Common myeloid progenitor, CD34-positive (primary cell): ENCODE measurements at regions not wholly inside any gene's neighbourhood (a gene's known extent, or its start where the extent isn't known, plus 50 kb on each side); places are given as distances from the start of the nearest gene placed in this dataset.

Experiments
- CTCF ChIA-PET: fragments of 350-600 bp; sonication (Branson Sonifier 250); formaldehyde crosslinking; loops from one replicate; lab custom pipeline; 2021; ENCODE audit warnings: antibody characterized with exemption; lab: Charles Lee
- POLR2A ChIA-PET: fragments of 350-600 bp; sonication (Branson Sonifier 250); formaldehyde crosslinking; loops from one replicate; lab custom pipeline; 2021; ENCODE audit warnings: antibody characterized with exemption; lab: Charles Lee
- DNase-seq, 3 donors: peaks; one replicate each; pipeline versions ENCODE4 v3.0.0 to v3.0.0-alpha.2; 2013
- H3K27ac ChIP-seq, 2 experiments: 1 replicate in 1 of 2; 2 replicates in 1 of 2; pipeline ENCODE4 v1.7.0; 2013; ENCODE audit warnings: inconsistent platforms in 2 of 2, low read length in 2 of 2, mild to moderate bottlenecking in 2 of 2, low read depth in 1 of 2, moderate library complexity in 1 of 2; ENCODE audit not compliant: severe bottlenecking in 2 of 2, insufficient read depth in 1 of 2, poor library complexity in 1 of 2
- H3K27me3 ChIP-seq, 5 experiments: replicated peaks in 2 of 5; 1 replicate in 3 of 5; 2 replicates in 2 of 5; pipeline versions ENCODE4 v1.6.1 to v1.7.0; 2013; ENCODE audit warnings: low read length in 4 of 5, mild to moderate bottlenecking in 2 of 5, moderate library complexity in 2 of 5, inconsistent platforms in 1 of 5; ENCODE audit not compliant: insufficient read depth in 5 of 5, control insufficient read depth in 4 of 5
- H3K36me3 ChIP-seq, 4 experiments: 1 replicate in 2 of 4; 2 replicates in 2 of 4; pipeline versions ENCODE4 v1.6.1 to v1.7.0; 2013; ENCODE audit warnings: low read length in 3 of 4, control low read depth in 1 of 4, mild to moderate bottlenecking in 1 of 4; ENCODE audit not compliant: control insufficient read depth in 4 of 4, insufficient read depth in 4 of 4
- H3K4me1 ChIP-seq, 4 experiments: 1 replicate in 3 of 4; 2 replicates in 1 of 4; pipeline versions ENCODE4 v1.6.1 to v1.7.1; 2013; ENCODE audit warnings: low read length in 3 of 4, mild to moderate bottlenecking in 3 of 4, control low read depth in 1 of 4, inconsistent platforms in 1 of 4, moderate library complexity in 1 of 4; ENCODE audit not compliant: control insufficient read depth in 4 of 4, insufficient read depth in 4 of 4; ENCODE audit errors: control extremely low read depth in 1 of 4
- H3K4me3 ChIP-seq, 7 experiments: 1 replicate in 4 of 7; 2 replicates in 3 of 7; pipeline versions ENCODE4 v1.5.1 to v1.7.0; 2013; ENCODE audit warnings: mild to moderate bottlenecking in 7 of 7, low read length in 6 of 7, moderate library complexity in 6 of 7, inconsistent platforms in 2 of 7, low read depth in 2 of 7, control low read depth in 1 of 7; ENCODE audit not compliant: insufficient read depth in 4 of 7, control insufficient read depth in 1 of 7; ENCODE audit errors: extremely low read depth in 1 of 7
- H3K9me3 ChIP-seq, 5 experiments: 1 replicate in 4 of 5; 2 replicates in 1 of 5; pipeline versions ENCODE4 v1.6.1 to v1.7.1; 2013; ENCODE audit warnings: low read length in 4 of 5, mild to moderate bottlenecking in 2 of 5, inconsistent platforms in 1 of 5, low read depth in 1 of 5, moderate library complexity in 1 of 5; ENCODE audit not compliant: control insufficient read depth in 4 of 5, insufficient read depth in 2 of 5; ENCODE audit errors: control extremely low read depth in 1 of 5
- WGBS: methylation state at CpG from one replicate; pipeline ENCODE4 v1.1.5; 2013; ENCODE audit not compliant: insufficient coverage; 5-methylcytosine and 5-hydroxymethylcytosine counted together

DNA sequence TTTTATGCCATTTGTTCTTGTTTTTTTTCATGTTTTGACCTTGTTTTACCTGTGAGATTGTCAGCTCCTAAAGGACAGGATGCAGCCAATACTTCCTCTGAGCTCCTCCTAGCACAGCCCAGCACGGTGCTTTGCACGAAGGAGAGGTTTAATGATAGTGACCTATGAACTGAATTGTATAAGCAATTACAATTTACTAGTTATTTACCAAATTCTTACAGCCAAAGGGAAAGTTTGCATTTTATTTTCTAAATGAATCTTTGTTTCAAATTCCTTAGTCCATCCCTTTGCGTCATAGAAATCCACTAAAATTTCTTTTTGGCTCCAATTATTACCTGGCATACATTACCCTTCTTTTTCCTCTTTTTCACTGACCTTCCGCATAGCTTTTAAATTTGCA is 326.1 kb downstream of the TDRD15 start:
- POLR2A ChIA-PET, result no interaction called here
- H3K4me3 ChIP-seq, result no peak overlapping the region
- WGBS, result 100% methylated on average over 1 of the region's 4 CpGs

DNA sequence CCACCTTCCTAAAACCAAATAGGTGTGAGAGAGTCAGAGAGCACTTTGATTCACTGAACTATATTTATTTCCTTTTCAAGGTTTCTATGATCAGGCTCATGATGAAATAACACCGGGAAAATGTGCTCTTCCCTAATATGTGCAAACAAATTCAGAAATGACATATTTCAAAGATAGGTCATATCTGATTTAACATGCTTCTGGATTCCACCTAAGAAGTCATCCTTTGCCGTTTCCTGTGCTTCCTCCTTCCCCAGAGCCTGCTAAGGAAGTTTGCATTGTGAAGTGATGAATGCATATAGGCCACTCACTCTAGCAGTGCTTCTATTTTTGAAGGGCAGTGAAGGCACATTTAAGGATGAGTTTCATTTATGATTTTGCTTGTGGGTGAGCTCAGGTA is 327.6 kb downstream of the TDRD15 start:
- CTCF ChIA-PET, result no interaction called here
- Histone ChIP-seq H3K36me3 (no peaks in the 10 kb centered on the region), H3K9me3 (no peaks in the 10 kb centered on the region), H3K4me1 (no peaks in the 10 kb centered on the region), H3K27me3 (no peaks in the 10 kb centered on the region), H3K27ac (no peak overlapping the region), H3K4me3 (no peak overlapping the region)
- 88% methylated on average over 1 of the region's 2 CpGs for WGBS
- DNase-seq, result no peak
- POLR2A ChIA-PET, result no interaction called here

More for the DNA sequence above, 326.1 kb downstream of the TDRD15 start:
- Histone ChIP-seq H3K27ac (no peak overlapping the region), H3K27me3 (no peaks in the 10 kb centered on the region), H3K4me1 (no peaks in the 10 kb centered on the region), H3K9me3 (no peaks in the 10 kb centered on the region), H3K36me3 (no peaks in the 10 kb centered on the region)
- CTCF ChIA-PET, result no interaction called here
- no peak for DNase-seq

DNA sequence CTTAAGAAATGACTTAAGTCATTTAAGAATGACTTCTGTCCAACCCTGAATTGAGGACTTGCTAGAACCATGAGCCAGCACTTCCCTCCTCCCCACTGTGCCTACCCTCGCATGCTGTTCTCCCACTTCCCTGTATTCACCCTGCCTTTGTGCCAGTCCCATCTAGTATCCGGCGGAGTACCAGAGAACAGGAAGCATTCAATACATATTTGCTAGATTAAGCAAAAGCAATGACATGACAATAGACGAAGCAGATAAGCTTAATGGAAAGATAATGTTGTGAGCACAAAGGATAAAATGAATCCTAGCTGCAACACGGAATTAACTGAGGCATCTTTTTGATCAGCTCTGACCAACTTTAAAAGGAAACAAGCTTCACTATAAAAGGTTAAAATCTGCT is 328.5 kb downstream of the TDRD15 start:
- Histone ChIP-seq H3K36me3 (no peaks in the 10 kb centered on the region), H3K27ac (no peak overlapping the region), H3K4me1 (no peaks in the 10 kb centered on the region), H3K9me3 (no peaks in the 10 kb centered on the region), H3K4me3 (no peak overlapping the region), H3K27me3 (no peaks in the 10 kb centered on the region)
- POLR2A ChIA-PET, result no interaction called here
- WGBS, result 56% methylated on average over 3 of the region's 5 CpGs
- no peak for DNase-seq
- CTCF ChIA-PET, result no interaction called here

DNA sequence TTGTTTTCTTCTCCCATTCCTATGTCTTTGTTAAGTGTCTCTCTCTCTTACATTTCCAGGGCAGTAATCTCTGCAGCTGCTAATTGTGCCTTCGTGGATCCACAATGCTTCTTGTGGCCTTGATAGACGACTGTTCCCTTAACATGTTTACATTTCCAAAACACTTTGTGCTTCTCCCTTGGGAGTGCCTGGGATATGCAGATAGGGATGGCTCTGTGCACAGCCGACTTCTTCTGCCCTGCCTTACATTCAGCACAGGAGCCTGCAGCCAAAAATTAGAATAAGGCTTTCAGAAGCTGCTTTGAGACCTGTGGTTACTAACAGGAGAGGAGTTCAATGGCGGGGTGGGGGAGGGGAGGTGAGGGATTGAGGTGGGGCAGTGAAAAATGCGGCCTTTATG is 328.9 kb downstream of the TDRD15 start:
- H3K27ac ChIP-seq, result no peak overlapping the region
- no peaks in the 10 kb centered on the region for H3K9me3 ChIP-seq
- CTCF ChIA-PET, result no interaction called here
- no peaks in the 10 kb centered on the region for H3K27me3 ChIP-seq
- POLR2A ChIA-PET, result no interaction called here
- H3K36me3 ChIP-seq, result no peaks in the 10 kb centered on the region
- 33% methylated on average over 3 of the region's 5 CpGs for WGBS
- H3K4me3 ChIP-seq, result no peak overlapping the region
- H3K4me1 ChIP-seq, result no peaks in the 10 kb centered on the region
- no peak for DNase-seq

DNA sequence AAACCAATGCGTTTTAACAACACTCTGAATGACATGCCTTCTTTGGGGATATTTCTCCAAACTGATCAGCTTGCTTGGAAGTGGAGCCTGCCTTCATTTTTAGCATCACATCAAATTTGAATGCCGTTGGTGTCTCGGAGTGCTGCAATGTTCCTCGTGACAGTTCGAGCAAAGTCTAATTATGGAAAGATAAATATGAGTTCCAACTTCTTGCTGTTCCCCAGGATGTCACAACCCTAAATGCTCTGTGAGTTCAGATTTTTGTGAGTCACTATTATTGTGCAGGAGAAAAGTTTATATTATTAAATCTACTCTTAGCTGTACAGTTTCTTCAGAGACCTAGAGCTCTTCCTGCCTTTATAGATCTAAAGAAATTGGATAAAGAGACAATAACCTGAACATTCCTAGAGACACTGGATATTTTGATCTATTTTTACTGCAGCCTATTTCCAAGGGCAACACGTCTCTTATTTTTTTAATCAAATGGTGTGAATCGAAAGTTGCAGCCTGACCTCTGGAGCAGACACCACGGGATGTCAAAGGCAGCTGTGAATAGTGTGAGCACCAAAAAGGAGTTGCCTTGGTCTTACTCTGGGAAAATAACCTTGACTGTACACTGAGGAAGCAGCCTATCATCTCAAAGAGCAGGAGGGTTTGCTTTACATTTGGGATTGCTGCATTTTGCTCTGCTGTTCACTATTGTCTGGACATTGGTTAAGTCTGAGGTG is 330.1 kb downstream of the TDRD15 start:
- 94% methylated on average over 6 of the region's 8 CpGs for WGBS
- no peaks in the 10 kb centered on the region for H3K36me3 ChIP-seq
- H3K27me3 ChIP-seq, result no peaks in the 10 kb centered on the region
- H3K9me3 ChIP-seq, result no peaks in the 10 kb centered on the region
- ChIA-PET CTCF (no interaction called here), POLR2A (no interaction called here)
- H3K27ac ChIP-seq, result no peak overlapping the region
- H3K4me3 ChIP-seq, result no peak overlapping the region
- H3K4me1 ChIP-seq, result no peaks in the 10 kb centered on the region
- no peak for DNase-seq

DNA sequence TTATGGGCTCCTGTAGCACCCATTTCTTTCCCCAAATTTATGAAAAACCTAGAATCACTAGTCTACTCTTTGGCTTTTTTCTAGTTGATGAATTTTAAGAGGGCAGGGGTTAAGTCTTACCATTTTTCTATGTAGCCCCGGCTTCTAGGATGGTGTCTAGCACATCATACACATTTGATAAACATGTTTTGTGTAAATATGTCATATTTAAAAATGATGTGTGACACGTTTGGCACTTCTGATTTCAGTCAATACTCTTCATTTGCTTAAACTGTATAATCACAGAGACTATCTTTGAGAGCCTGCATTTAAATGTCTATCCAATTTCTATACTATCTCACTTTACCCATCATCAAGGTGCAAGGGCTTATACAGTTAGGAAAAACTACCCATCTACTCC is 331.1 kb downstream of the TDRD15 start:
- DNase-seq, result no peak
- H3K36me3 ChIP-seq, result no peaks in the 10 kb centered on the region
- no peaks in the 10 kb centered on the region for H3K9me3 ChIP-seq
- CTCF ChIA-PET, result no interaction called here
- WGBS, result no CpG with 5 or more reads among the region's 2 CpGs
- H3K27ac ChIP-seq, result no peak overlapping the region
- no peaks in the 10 kb centered on the region for H3K27me3 ChIP-seq
- POLR2A ChIA-PET, result no interaction called here
- H3K4me1 ChIP-seq, result no peaks in the 10 kb centered on the region
- no peak overlapping the region for H3K4me3 ChIP-seq

DNA sequence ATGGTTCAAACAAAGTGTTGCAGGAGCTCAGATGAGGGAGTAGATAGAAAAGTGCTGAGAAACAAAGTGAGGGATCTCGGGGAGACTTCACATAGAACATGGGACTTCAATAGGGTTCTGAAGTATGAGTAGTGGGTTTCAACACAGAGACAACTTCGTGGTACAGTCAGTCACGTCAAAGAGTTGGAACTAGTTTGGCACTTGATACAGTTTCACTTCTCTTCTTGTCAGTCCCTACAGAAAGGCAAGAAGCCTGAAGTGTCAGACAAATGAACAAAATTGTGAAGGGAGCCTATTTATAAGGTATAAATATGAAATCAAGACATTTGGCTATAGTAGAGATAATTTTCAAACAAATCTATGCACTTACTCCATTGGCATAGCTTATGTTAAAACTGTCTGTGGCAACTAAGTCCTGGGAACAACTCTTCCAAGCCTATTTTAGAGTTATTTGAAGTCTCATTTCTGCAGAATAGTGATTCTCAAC is 338.0 kb downstream of the TDRD15 start:
- H3K9me3 ChIP-seq, result no peaks in the 10 kb centered on the region
- ChIA-PET CTCF (no interaction called here), POLR2A (no interaction called here)
- 78% methylated on average over 1 of the region's 3 CpGs for WGBS
- H3K36me3 ChIP-seq, result no peaks in the 10 kb centered on the region
- H3K4me3 ChIP-seq, result no peak overlapping the region
- no peak overlapping the region for H3K27ac ChIP-seq
- H3K27me3 ChIP-seq, result no peaks in the 10 kb centered on the region
- H3K4me1 ChIP-seq, result no peaks in the 10 kb centered on the region
- DNase-seq, result no peak
